Adrenal gland (tissue), 9 donors: ENCODE measurements at regions not wholly inside any gene's neighbourhood (a gene's known extent, or its start where the extent isn't known, plus 50 kb on each side); places are given as distances from the start of the nearest gene placed in this dataset.
A peak's percentile ranks its signal among the peaks of the same experiment; 100 is the strongest.

Source experiments
- DNase-seq, 7 donors: peaks; one replicate each; pipeline ENCODE4 v3.0.0-alpha.2; 2019 to 2020
- H3K27ac ChIP-seq, 5 donors: fragments of 200-600 bp; sonication (generic) in 4 of 5; 1 replicate in 3 of 5; 2 replicates in 2 of 5; pipeline versions ENCODE4 v1.5.1 to v1.8.0; 2016 to 2020; ENCODE audit warnings: mild to moderate bottlenecking in 1 of 5
- H3K27me3 ChIP-seq: fragments of 200-600 bp; 2 replicates; pipeline ENCODE4 v1.8.0; 2021
- H3K36me3 ChIP-seq, 2 donors: fragments of 200-600 bp; replicated peaks in 1 of 2; 1 replicate in 1 of 2; 2 replicates in 1 of 2; pipeline versions ENCODE4 v1.5.1 to v1.8.0; 2018 to 2022
- H3K4me1 ChIP-seq, 2 donors: fragments of 200-600 bp; replicated peaks in 1 of 2; 1 replicate in 1 of 2; 2 replicates in 1 of 2; pipeline versions ENCODE4 v1.5.1 to v1.8.0; 2018 to 2021
- H3K4me3 ChIP-seq, 4 donors: fragments of 200-600 bp; sonication (generic) in 3 of 4; one replicate each; pipeline ENCODE4 v1.5.1; 2016 to 2018
- H3K9me3 ChIP-seq, 3 donors: fragments of 200-600 bp; sonication (generic) in 1 of 3; replicated peaks in 1 of 3; 1 replicate in 2 of 3; 2 replicates in 1 of 3; pipeline versions ENCODE4 v1.5.1 to v1.8.0; 2016 to 2021
- POLR2A ChIP-seq, 2 donors: fragments of 450-650 bp; IDR thresholded peaks; one replicate each; pipeline ENCODE4 v1.6.1; 2017; ENCODE audit warnings: antibody characterized with exemption in 2 of 2, mild to moderate bottlenecking in 2 of 2, moderate library complexity in 1 of 2
- WGBS, 4 donors: extraction: QIAGEN DNeasy Blood & Tissue Kit in 2 of 4; methylation state at CpG; one replicate each; pipeline versions ENCODE4 v1.1.5 to v1.1.7; 2013 to 2017; 5-methylcytosine and 5-hydroxymethylcytosine counted together
- intact Hi-C, 2 donors: fragments of 100-400 bp; cut with DNase I; formaldehyde crosslinking; loops; one replicate each; pipeline versions ENCODE4 v1.14.1 to v1.15.0; 2022 to 2023
- TF ChIP-seq, protein P1 (sequence below), 6 experiments: fragments of 450-650 bp in 4 of 6; fragments of 200-600 bp in 2 of 6; sonication (generic) in 1 of 6; IDR thresholded peaks; 1 replicate in 5 of 6; 2 replicates in 1 of 6; pipeline versions ENCODE4 v1.5.1 to v1.8.0; 2016 to 2021; ENCODE audit warnings: antibody characterized with exemption in 6 of 6, mild to moderate bottlenecking in 2 of 6, moderate library complexity in 1 of 6
- donor health status: healthy with polysubstance abuse.
- donor health status: Bipolar disorder and iron deficiency.
- donor health status: DM: yes; HTN: yes; CAD: no.
- donor health status: DM: no; HTN: no; CAD: no.
- donor health status: DM: no; HTN: no; CAD: no.

DNA sequence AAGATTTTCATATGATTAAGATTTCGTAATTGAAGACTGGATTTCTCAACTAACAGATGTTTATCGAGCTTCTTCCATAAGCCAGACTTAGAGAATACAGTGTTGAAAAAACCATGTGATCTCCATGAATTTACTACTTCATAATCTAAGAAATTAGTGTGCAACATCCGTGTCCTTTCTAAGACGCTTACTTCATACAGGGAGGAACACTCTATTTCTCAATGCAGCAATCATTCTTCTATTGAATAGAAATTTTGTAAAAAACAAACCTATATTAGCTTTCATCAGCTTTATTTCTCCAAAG lies 946.3 kb downstream of the KCNJ2 start:
- intact Hi-C loops, result no loop called here
- Histone ChIP-seq H3K27ac (no peak overlapping the region), H3K9me3 (no peaks in the 10 kb centered on the region), H3K27me3 (no peaks in the 10 kb centered on the region), H3K36me3 (no peaks in the 10 kb centered on the region), H3K4me1 (no peaks in the 10 kb centered on the region), H3K4me3 (no peak overlapping the region)
- no peak for TF ChIP-seq POLR2A (IDR thresholded peaks at IDR 0.05)
- TF ChIP-seq, protein P1, sequence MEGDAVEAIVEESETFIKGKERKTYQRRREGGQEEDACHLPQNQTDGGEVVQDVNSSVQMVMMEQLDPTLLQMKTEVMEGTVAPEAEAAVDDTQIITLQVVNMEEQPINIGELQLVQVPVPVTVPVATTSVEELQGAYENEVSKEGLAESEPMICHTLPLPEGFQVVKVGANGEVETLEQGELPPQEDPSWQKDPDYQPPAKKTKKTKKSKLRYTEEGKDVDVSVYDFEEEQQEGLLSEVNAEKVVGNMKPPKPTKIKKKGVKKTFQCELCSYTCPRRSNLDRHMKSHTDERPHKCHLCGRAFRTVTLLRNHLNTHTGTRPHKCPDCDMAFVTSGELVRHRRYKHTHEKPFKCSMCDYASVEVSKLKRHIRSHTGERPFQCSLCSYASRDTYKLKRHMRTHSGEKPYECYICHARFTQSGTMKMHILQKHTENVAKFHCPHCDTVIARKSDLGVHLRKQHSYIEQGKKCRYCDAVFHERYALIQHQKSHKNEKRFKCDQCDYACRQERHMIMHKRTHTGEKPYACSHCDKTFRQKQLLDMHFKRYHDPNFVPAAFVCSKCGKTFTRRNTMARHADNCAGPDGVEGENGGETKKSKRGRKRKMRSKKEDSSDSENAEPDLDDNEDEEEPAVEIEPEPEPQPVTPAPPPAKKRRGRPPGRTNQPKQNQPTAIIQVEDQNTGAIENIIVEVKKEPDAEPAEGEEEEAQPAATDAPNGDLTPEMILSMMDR (IDR thresholded peaks at IDR 0.05), result no peak
- no peak for DNase-seq
- WGBS, 4 donors, result 72 to 86% (median 83%) methylated on average over 4 of the region's 4 CpGs

DNA sequence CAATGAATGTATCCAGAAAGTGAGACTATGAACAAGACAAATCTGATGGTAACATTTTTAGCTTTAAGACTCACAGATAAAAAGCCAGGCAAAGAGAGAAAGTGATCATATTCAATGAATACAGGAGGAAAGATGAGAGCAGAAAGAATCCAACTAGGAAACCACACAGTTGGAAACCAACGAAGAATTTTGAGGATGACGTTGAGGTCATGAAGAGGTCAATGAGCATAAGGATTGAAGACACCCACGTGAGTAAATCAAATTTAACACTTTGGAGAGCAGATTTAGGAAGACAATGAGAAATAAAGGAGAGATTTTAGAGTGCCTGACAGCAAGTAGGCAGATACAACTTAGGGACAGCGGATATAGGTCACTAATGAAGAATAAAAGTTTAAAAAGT lies 948.1 kb downstream of the KCNJ2 start:
- H3K27ac ChIP-seq, result no peak overlapping the region
- 42 to 53% (median 45%) methylated on average over 4 of the region's 4 CpGs for WGBS, 4 donors
- H3K4me1 ChIP-seq, result no peaks in the 10 kb centered on the region
- TF ChIP-seq POLR2A (IDR thresholded peaks at IDR 0.05), result no peak
- TF ChIP-seq, protein P1 (IDR thresholded peaks at IDR 0.05), result no peak
- no peak overlapping the region for H3K4me3 ChIP-seq
- no peaks in the 10 kb centered on the region for H3K27me3 ChIP-seq
- no peaks in the 10 kb centered on the region for H3K36me3 ChIP-seq
- H3K9me3 ChIP-seq, result no peaks in the 10 kb centered on the region
- intact Hi-C loops, result no loop called here
- no peak for DNase-seq

DNA sequence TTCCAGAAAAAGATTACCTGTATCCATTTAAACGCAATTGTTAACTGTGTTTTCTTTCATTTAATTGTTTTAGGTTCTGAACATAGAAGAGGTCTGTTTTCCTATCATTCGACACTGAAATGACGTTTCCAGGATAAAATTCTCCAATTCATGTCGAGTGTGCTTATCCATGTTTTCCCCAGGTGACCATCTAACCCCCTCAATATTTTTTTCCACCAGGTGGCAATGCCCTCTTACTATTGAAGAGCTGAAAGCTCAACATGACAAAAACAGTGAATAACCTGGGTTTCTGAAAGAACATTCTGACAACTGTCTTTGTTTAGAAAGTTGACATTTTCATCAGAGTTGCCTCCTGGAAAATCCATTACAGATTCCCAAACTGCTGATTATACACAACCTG lies 948.7 kb downstream of the KCNJ2 start:
- DNase-seq, result no peak
- TF ChIP-seq, protein P1 (IDR thresholded peaks at IDR 0.05), result peak in 4 of 6 experiments; percentile 9 to 29 (median 25)
- TF ChIP-seq POLR2A (IDR thresholded peaks at IDR 0.05), result no peak
- WGBS, 4 donors, result 69 to 77% (median 73%) methylated on average over 4 of the region's 4 CpGs
- intact Hi-C loops, result no loop called here
- Histone ChIP-seq H3K27me3 (no peaks in the 10 kb centered on the region), H3K36me3 (no peaks in the 10 kb centered on the region), H3K9me3 (no peaks in the 10 kb centered on the region), H3K4me3 (no peak overlapping the region), H3K4me1 (no peaks in the 10 kb centered on the region), H3K27ac (no peak overlapping the region)

DNA sequence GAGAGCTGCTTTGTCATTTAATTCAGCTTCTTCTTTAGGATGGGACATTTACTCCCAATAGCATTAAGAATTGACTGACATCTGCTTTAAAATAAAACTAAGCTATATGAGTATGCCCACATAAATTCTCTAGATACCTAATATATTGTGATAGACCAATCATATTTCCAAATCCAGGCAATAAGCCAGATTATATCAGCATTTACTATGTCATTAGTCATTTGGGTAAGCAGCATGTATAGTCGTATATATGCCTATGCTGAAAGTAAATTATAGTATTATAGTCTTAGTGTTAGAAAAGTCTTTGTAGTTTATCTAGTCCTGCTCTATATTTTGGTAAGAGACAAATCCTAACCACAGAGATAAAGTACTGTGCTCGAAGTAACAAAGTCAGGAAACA lies 958.1 kb downstream of the KCNJ2 start:
- H3K4me3 ChIP-seq, result no peak overlapping the region
- H3K27ac ChIP-seq, result no peak overlapping the region
- H3K27me3 ChIP-seq, result no peaks in the 10 kb centered on the region
- H3K4me1 ChIP-seq, result no peaks in the 10 kb centered on the region
- TF ChIP-seq, protein P1 (IDR thresholded peaks at IDR 0.05), result no peak
- no peak for TF ChIP-seq POLR2A (IDR thresholded peaks at IDR 0.05)
- WGBS, 4 donors, result 69 to 78% (median 75%) methylated on average over 2 of the region's 2 CpGs
- no peaks in the 10 kb centered on the region for H3K36me3 ChIP-seq
- intact Hi-C loops, result no loop called here
- DNase-seq, result no peak
- no peaks in the 10 kb centered on the region for H3K9me3 ChIP-seq
